ENCODE measurements at regions not wholly inside any gene's neighbourhood (a gene's known extent, or its start where the extent isn't known, plus 50 kb on each side); places are given as distances from the start of the nearest gene placed in this dataset. TPM values are rescaled to one million over a fixed set of nuclear protein-coding genes. Genes with fewer than 3 reads are reported as not detected.

- 97% methylated on average over 7 of the region's 7 CpGs for WGBS
- intact Hi-C loops (cut with DNase I), result no loop called here
- no peaks in the 10 kb centered on the region for H3K9me3 ChIP-seq
- TF ChIP-seq CTCF (IDR thresholded peaks at IDR 0.05) (no peak), POLR2AphosphoS5 (IDR thresholded peaks at IDR 0.05) (no peak), POLR2A (IDR thresholded peaks at IDR 0.05) (no peak)
- no peak overlapping the region for H3K4me3 ChIP-seq
- no peaks in the 10 kb centered on the region for H3K4me1 ChIP-seq (replicated peaks)
- H3K36me3 ChIP-seq, result no peaks in the 10 kb centered on the region
- DNase-seq (ENCODE audit: low spot score), result no peak
- no peaks in the 10 kb centered on the region for H3K27me3 ChIP-seq (replicated peaks; ENCODE audit: insufficient read depth)
- H3K27ac ChIP-seq, result no peak overlapping the region
Observed at GRCh38 chr3:118842147-118842863, 192.3 kb downstream of the IGSF11 start.

- intact Hi-C loops (cut with DNase I), result no loop called here
- Histone ChIP-seq H3K27me3 (replicated peaks; ENCODE audit: insufficient read depth) (no peaks in the 10 kb centered on the region), H3K27ac (no peak overlapping the region), H3K4me1 (replicated peaks) (no peaks in the 10 kb centered on the region), H3K9me3 (no peaks in the 10 kb centered on the region), H3K36me3 (no peaks in the 10 kb centered on the region), H3K4me3 (no peak overlapping the region)
- TF ChIP-seq CTCF (IDR thresholded peaks at IDR 0.05), result no peak
- no peak for TF ChIP-seq POLR2A (IDR thresholded peaks at IDR 0.05)
- no peak for TF ChIP-seq POLR2AphosphoS5 (IDR thresholded peaks at IDR 0.05)
- 90% methylated on average over 7 of the region's 7 CpGs for WGBS
- no peak for DNase-seq (ENCODE audit: low spot score)
Observed at GRCh38 chr3:118846176-118846575, 188.5 kb downstream of the IGSF11 start.

Small RNA genes lying in the stretch of these regions (microRNA-seq; reads per million reads assigned to microRNA genes)
- gene MIR4447, result not detected

Small RNA genes lying in the stretch of these regions (small RNA-seq; reads per million reads assigned to genes)
- gene MIR4447 (0 reads per million in 2 donors), gene RF01884 (0 reads per million in 2 donors), gene RNU5E-8P (0 reads per million in 2 donors), gene RNU6-1200P (0 reads per million in 2 donors)

Data from prostate gland (tissue), 2 donors.